GM12878 (cell line): ENCODE measurements at regions not wholly inside any gene's neighbourhood (a gene's known extent, or its start where the extent isn't known, plus 50 kb on each side); places are given as distances from the start of the nearest gene placed in this dataset.
A peak's percentile ranks its signal among the peaks of the same experiment; 100 is the strongest.

Experiments used
- ATAC-seq: fragments of 200-7000 bp; cut with Tn5 transposase; 3 replicates; pipeline ENCODE4 v1.9.1; 2020; ENCODE audit warnings: mild to moderate bottlenecking, moderate library complexity
- BruUV-seq: library from RNA; stranded (reverse); fragments of 400-500 nt; replicated peaks from 2 replicates; lab custom pipeline; 2021; lab: Mats Ljungman, UMichigan
- CTCF ChIA-PET: fragments of 300-600 bp; sonication (Branson Sonifier 250); formaldehyde crosslinking; extraction: SDS; loops from one replicate; lab custom pipeline; 2021; ENCODE audit warnings: inconsistent platforms; lab: Yijun Ruan, JAX
- POLR2A ChIA-PET: fragments of 350-600 bp; formaldehyde crosslinking; extraction: SDS; loops from one replicate; lab custom pipeline; 2021; ENCODE audit warnings: inconsistent platforms; lab: Charles Lee
- RAD21 ChIA-PET: fragments of 300-600 bp; sonication (Branson Sonifier 250); formaldehyde crosslinking; loops from one replicate; lab custom pipeline; 2023; ENCODE audit warnings: antibody characterized with exemption; ENCODE audit not compliant: unreplicated experiment; lab: Charles Lee
- SMC1A ChIA-PET: fragments of 300-600 bp; sonication (Branson Sonifier 250); formaldehyde crosslinking; loops from one replicate; lab custom pipeline; 2023; ENCODE audit not compliant: unreplicated experiment, uncharacterized antibody; lab: Charles Lee
- DNase-seq: peaks from one replicate; pipeline ENCODE4 v3.0.0-alpha.2; 2011; ENCODE audit warnings: low read depth, low spot score
- FAIRE-seq: peaks from 3 replicates; lab custom pipeline; 2011; peaks lifted over from hg19 to GRCh38; lab: Jason Lieb, UNC
- H2AFZ ChIP-seq: 2 replicates; pipeline ENCODE4 v1.6.0; 2011; ENCODE audit warnings: low read depth, low read length, control low read depth; ENCODE audit not compliant: control insufficient read depth
- H3K27ac ChIP-seq: 2 replicates; pipeline ENCODE4 v1.5.1; 2011; ENCODE audit warnings: control low read depth; ENCODE audit not compliant: control insufficient read depth, insufficient read depth
- H3K27me3 ChIP-seq, 2 experiments: replicated peaks in 1 of 2; 2 replicates each; pipeline versions ENCODE4 v1.6.0 to v1.6.1; 2011; ENCODE audit warnings: low read length in 1 of 2; ENCODE audit not compliant: control insufficient read depth in 2 of 2, insufficient read depth in 2 of 2
- H3K36me3 ChIP-seq, 2 experiments: 2 replicates each; pipeline ENCODE4 v1.5.1; 2011; ENCODE audit warnings: low read length in 1 of 2; ENCODE audit not compliant: control insufficient read depth in 2 of 2, insufficient read depth in 2 of 2
- H3K4me1 ChIP-seq: 2 replicates; pipeline ENCODE4 v1.6.1; 2011; ENCODE audit warnings: mild to moderate bottlenecking, low read length, moderate library complexity, mixed read lengths; ENCODE audit not compliant: control insufficient read depth, insufficient read depth
- H3K4me2 ChIP-seq: 2 replicates; pipeline ENCODE4 v1.6.0; 2011; ENCODE audit warnings: control low read depth; ENCODE audit not compliant: control insufficient read depth, insufficient read depth
- H3K4me3 ChIP-seq: fragments of 200-600 bp; sonication (generic); 2 replicates; pipeline ENCODE4 v1.5.1; 2016
- H3K79me2 ChIP-seq: 2 replicates; pipeline ENCODE4 v1.6.0; 2011; ENCODE audit warnings: low read length; ENCODE audit not compliant: control insufficient read depth, insufficient read depth
- H3K9ac ChIP-seq: 2 replicates; pipeline ENCODE4 v1.8.0; 2011; ENCODE audit warnings: low read length, control low read depth, mixed read lengths; ENCODE audit not compliant: control insufficient read depth, insufficient read depth
- H3K9me3 ChIP-seq: replicated peaks from 3 replicates; pipeline ENCODE4 v1.5.1; 2011; ENCODE audit warnings: mild to moderate bottlenecking, low read length; ENCODE audit not compliant: control insufficient read depth, insufficient read depth
- H4K20me1 ChIP-seq: 2 replicates; pipeline ENCODE4 v1.6.0; 2011; ENCODE audit not compliant: control insufficient read depth, insufficient read depth
- ASH2L ChIP-seq: fragments of 300-600, 200-600 bp; sonication (generic); IDR thresholded peaks from 2 replicates; pipeline ENCODE4 v1.6.1; 2017; ENCODE audit warnings: low read depth, mild to moderate bottlenecking, borderline replicate concordance
- ESRRA ChIP-seq: IDR thresholded peaks from 2 replicates; pipeline ENCODE4 v1.6.1; 2012; ENCODE audit warnings: mild to moderate bottlenecking, low read length, improper control_type of control experiment
- IKZF1 ChIP-seq: fragments of 450-650 bp; conservative IDR thresholded peaks from 2 replicates; pipeline ENCODE4 v1.6.1; 2017; ENCODE audit warnings: antibody characterized with exemption, mild to moderate bottlenecking
- IRF4 ChIP-seq: IDR thresholded peaks from 2 replicates; pipeline ENCODE4 v1.6.1; 2011; ENCODE audit warnings: low read depth, low read length
- MEF2B ChIP-seq: fragments of 450-650 bp; IDR thresholded peaks from 2 replicates; pipeline ENCODE4 v1.6.1; 2018; ENCODE audit warnings: mild to moderate bottlenecking, moderate library complexity; ENCODE audit not compliant: partially characterized antibody, poor library complexity, severe bottlenecking
- MLLT1 ChIP-seq: fragments of 450-650 bp; IDR thresholded peaks from 2 replicates; pipeline ENCODE4 v1.6.1; 2016; ENCODE audit warnings: mild to moderate bottlenecking
- NFYA ChIP-seq: IDR thresholded peaks from 2 replicates; pipeline ENCODE4 v1.6.1; 2011; ENCODE audit warnings: low read depth, mild to moderate bottlenecking, low read length, improper control_type of control experiment, borderline replicate concordance
- NRF1 ChIP-seq: conservative IDR thresholded peaks from 2 replicates; pipeline ENCODE4 v1.6.1; 2011; ENCODE audit warnings: mild to moderate bottlenecking, low read depth, low read length, improper control_type of control experiment
- RAD51 ChIP-seq: fragments of 450-650 bp; IDR thresholded peaks from 2 replicates; pipeline ENCODE4 v1.6.1; 2016; ENCODE audit warnings: moderate library complexity, mild to moderate bottlenecking, inconsistent platforms
- SMAD5 ChIP-seq: IDR thresholded peaks from 2 replicates; pipeline ENCODE4 v1.6.1; 2016; ENCODE audit warnings: antibody characterized with exemption, low read depth
- TARDBP ChIP-seq: IDR thresholded peaks from 2 replicates; pipeline ENCODE4 v1.6.1; 2016; ENCODE audit warnings: borderline replicate concordance
- TCF12 ChIP-seq: IDR thresholded peaks from 2 replicates; pipeline ENCODE4 v1.6.1; 2011; ENCODE audit warnings: low read depth, mild to moderate bottlenecking, low read length
- TCF7 ChIP-seq: IDR thresholded peaks from 2 replicates; pipeline ENCODE4 v1.6.1; 2014; ENCODE audit warnings: antibody characterized with exemption, borderline replicate concordance
- ZBTB33 ChIP-seq: fragments of 450-650 bp; IDR thresholded peaks from 2 replicates; pipeline ENCODE4 v1.6.1; 2017; ENCODE audit warnings: mild to moderate bottlenecking
- ZNF207 ChIP-seq: fragments of 450-650 bp; IDR thresholded peaks from 2 replicates; pipeline ENCODE4 v1.6.1; 2014; ENCODE audit warnings: antibody characterized with exemption, mild to moderate bottlenecking, borderline replicate concordance
- ZNF687 ChIP-seq: fragments of 450-650 bp; IDR thresholded peaks from 2 replicates; pipeline ENCODE4 v1.6.1; 2017; ENCODE audit warnings: mild to moderate bottlenecking, moderate library complexity
- WGBS: methylation state at CpG from one replicate; pipeline ENCODE4 v1.1.6; 2016; ENCODE audit warnings: low lambda C conversion rate; ENCODE audit not compliant: insufficient replicate concordance, insufficient coverage; ENCODE audit errors: missing lambda C conversion rate; 5-methylcytosine and 5-hydroxymethylcytosine counted together
- in situ Hi-C: fragments of 300-500 bp; cut with MboI; formaldehyde crosslinking; loops from 9 replicates; pipeline ENCODE4 v1.14.3; 2018; ENCODE audit warnings: mixed read lengths
- intact Hi-C: fragments of 100-400 bp; cut with micrococcal nuclease; formaldehyde crosslinking; loops from one replicate; pipeline ENCODE4 v1.14.2; 2022; ENCODE audit not compliant: unreplicated experiment

GRCh38 chr17:77454242-77455095, 313.7 kb downstream of the SEC14L1 start:
- ChIA-PET CTCF (interaction anchor here (0.7 to 6.4 kb wide), 7 partner anchors 9 to 53 kb away, joined by 3 to 53 read pairs (median 4); no protein-coding TSS in a partner anchor), SMC1A (interaction anchor here (0.7 to 5.6 kb wide), 10 partner anchors 11 to 129 kb away, joined by 3 to 46 read pairs (median 6); no protein-coding TSS in a partner anchor), POLR2A (interaction anchor here (0.6 to 6.4 kb wide), 6 partner anchors 9 to 726 kb away, joined by 3 to 78 read pairs (median 6); no protein-coding TSS in a partner anchor), RAD21 (interaction anchor here (1.1 to 6.8 kb wide), 10 partner anchors 8 to 131 kb away, joined by 3 to 102 read pairs (median 8); no protein-coding TSS in a partner anchor)
- H3K27me3 ChIP-seq: no peaks in the 10 kb centered on the region
- peak overlapping the region; percentile 94 for H3K4me3 ChIP-seq
- no peak overlapping the region for H2AFZ ChIP-seq
- no peaks in the 10 kb centered on the region for H3K9me3 ChIP-seq
- intact Hi-C loops (no loop called here), in situ Hi-C loops (loop anchor here (10.0 to 25.0 kb wide), 2 partner anchors 700 to 1192 kb away; partner anchors contain the start of gene UBALD2)
- H3K79me2 ChIP-seq: peaks cover 100% of the 10 kb centered on the region
- FAIRE-seq: no peak
- 35% methylated on average over 29 of the region's 31 CpGs for WGBS
- BruUV-seq: no TSS peak
- H4K20me1 ChIP-seq: no peaks in the 10 kb centered on the region
- peak overlapping the region; percentile 99 for H3K27ac ChIP-seq
- DNase-seq: no peak
- peaks cover 55% of the 10 kb centered on the region for H3K4me1 ChIP-seq
- H3K4me2 ChIP-seq: peak overlapping the region; percentile 98
- no peak for ATAC-seq
- H3K36me3 ChIP-seq: peaks cover 8% of the 10 kb centered on the region in 2 experiments; a peak in 3 of 4 replicates
- peak overlapping the region; percentile 86 for H3K9ac ChIP-seq
- TF ChIP-seq ESRRA: no peak
- no peak for TF ChIP-seq ZBTB33
- peak; percentile 36; the same call in 1 of the 2 replicates for TF ChIP-seq ZNF687
- TF ChIP-seq ZNF207: no peak
- TF ChIP-seq SMAD5: no peak
- no peak for TF ChIP-seq IRF4
- TF ChIP-seq MLLT1: peak; percentile 93
- peak; percentile 76 for TF ChIP-seq MEF2B
- no peak for TF ChIP-seq NRF1
- TF ChIP-seq ASH2L: no peak
- TF ChIP-seq TARDBP: no peak
- TF ChIP-seq TCF12: 0 out of 2 replicates have a peak, but pooled peaks have one; percentile 12
- no peak for TF ChIP-seq TCF7
- TF ChIP-seq RAD51: no peak
- peak; percentile 41 for TF ChIP-seq IKZF1
- no peak for TF ChIP-seq NFYA
